ENCODE measurements at regions not wholly inside any gene's neighbourhood (a gene's known extent, or its start where the extent isn't known, plus 50 kb on each side); places are given as distances from the start of the nearest gene placed in this dataset.

GRCh38 chr12:32047357-32048212, 59.1 kb upstream of the BICD1 start:
- DNase-seq = no peak

GRCh38 chr12:32048791-32049190, 57.9 kb upstream of the BICD1 start:
- DNase-seq = no peak

- no peak for DNase-seq
Observed at GRCh38 chr12:32049956-32050355, 56.7 kb upstream of the BICD1 start.

GRCh38 chr12:32051511-32052211, 55.0 kb upstream of the BICD1 start:
- DNase-seq = no peak

- no peak for DNase-seq
Observed at GRCh38 chr12:32052212-32052713, 54.4 kb upstream of the BICD1 start.

- peak; percentile 2 for DNase-seq
Observed at GRCh38 chr12:32053881-32054624, 52.6 kb upstream of the BICD1 start.
